Sigmoid colon (tissue), 6 donors: ENCODE measurements at regions not wholly inside any gene's neighbourhood (a gene's known extent, or its start where the extent isn't known, plus 50 kb on each side); places are given as distances from the start of the nearest gene placed in this dataset.

ENCODE experiments used
- DNase-seq: peaks from one replicate; pipeline ENCODE4 v3.0.0-alpha.2; 2019
- H3K27ac ChIP-seq, 4 donors: fragments of 200-600 bp; sonication (generic); one replicate each; pipeline ENCODE4 v1.5.1; 2016 to 2019; ENCODE audit warnings: mild to moderate bottlenecking in 1 of 4
- H3K27me3 ChIP-seq, 3 donors: fragments of 200-600 bp; sonication (generic); one replicate each; pipeline ENCODE4 v1.5.1; 2019; ENCODE audit warnings: mild to moderate bottlenecking in 1 of 3
- H3K36me3 ChIP-seq, 4 donors: fragments of 200-600 bp; sonication (generic); one replicate each; pipeline ENCODE4 v1.5.1; 2016 to 2019
- H3K4me1 ChIP-seq, 4 donors: fragments of 200-600 bp; sonication (generic); one replicate each; pipeline ENCODE4 v1.5.1; 2017 to 2019
- H3K4me3 ChIP-seq, 4 donors: fragments of 200-600 bp; sonication (generic); one replicate each; pipeline ENCODE4 v1.5.1; 2017 to 2019; ENCODE audit warnings: mild to moderate bottlenecking in 2 of 4, moderate library complexity in 1 of 4
- H3K9me3 ChIP-seq, 4 donors: fragments of 200-600 bp in 3 of 4; sonication (generic) in 3 of 4; one replicate each; pipeline versions ENCODE4 v1.5.1 to v1.6.1; 2013 to 2019
- CTCF ChIP-seq, 4 experiments: fragments of 450-650 bp in 3 of 4; fragments of 200-600 bp in 1 of 4; IDR thresholded peaks; one replicate each; pipeline ENCODE4 v1.5.1; 2016 to 2019; ENCODE audit warnings: antibody characterized with exemption in 4 of 4, mild to moderate bottlenecking in 3 of 4, moderate library complexity in 2 of 4
- EP300 ChIP-seq, 4 donors: sonication (generic); formaldehyde crosslinking; IDR thresholded peaks; one replicate each; pipeline ENCODE4 v1.6.1; 2017; ENCODE audit warnings: antibody characterized with exemption in 4 of 4
- POLR2A ChIP-seq, 2 donors: fragments of 450-650 bp; IDR thresholded peaks; one replicate each; pipeline ENCODE4 v1.6.1; 2016; ENCODE audit warnings: antibody characterized with exemption in 2 of 2, mild to moderate bottlenecking in 2 of 2, moderate library complexity in 2 of 2
- POLR2AphosphoS5 ChIP-seq, 4 donors: sonication (generic); formaldehyde crosslinking; IDR thresholded peaks; one replicate each; pipeline ENCODE4 v1.6.1; 2017; ENCODE audit warnings: antibody characterized with exemption in 4 of 4
- WGBS, 2 donors: extraction: QIAGEN DNeasy Blood & Tissue Kit; methylation state at CpG; one replicate each; pipeline ENCODE4 v1.1.7; 2013; 5-methylcytosine and 5-hydroxymethylcytosine counted together
- intact Hi-C: fragments of 100-400 bp; cut with DNase I; formaldehyde crosslinking; loops from one replicate; pipeline ENCODE4 v1.15.1; 2023
- donor health status: healthy with polysubstance abuse.
- donor health status: healthy.

GRCh38 chr5:74300808-74301389 lies 339.6 kb downstream of the ENC1 start:
- TF ChIP-seq POLR2AphosphoS5 (IDR thresholded peaks at IDR 0.05) (no peak), CTCF (IDR thresholded peaks at IDR 0.05) (no peak), POLR2A (IDR thresholded peaks at IDR 0.05) (no peak), EP300 (IDR thresholded peaks at IDR 0.05) (no peak)
- intact Hi-C loops, result no loop called here
- Histone ChIP-seq H3K36me3 (no peaks in the 10 kb centered on the region), H3K4me1 (peaks cover 0 to 9% (median 2%) of the 10 kb centered on the region in 4 donors), H3K27ac (no peak overlapping the region), H3K9me3 (no peaks in the 10 kb centered on the region), H3K4me3 (no peak overlapping the region), H3K27me3 (no peaks in the 10 kb centered on the region)
- WGBS, 2 donors, result 92 to 96% methylated on average over 6 of the region's 6 CpGs
- DNase-seq, result no peak

GRCh38 chr5:74299833-74300232 lies 340.7 kb downstream of the ENC1 start:
- Histone ChIP-seq H3K27ac (no peak overlapping the region), H3K9me3 (no peaks in the 10 kb centered on the region), H3K36me3 (no peaks in the 10 kb centered on the region), H3K4me1 (peaks cover 0 to 9% (median 2%) of the 10 kb centered on the region in 4 donors), H3K4me3 (no peak overlapping the region), H3K27me3 (no peaks in the 10 kb centered on the region)
- DNase-seq, result no peak
- 20 to 64% methylated on average over 2 of the region's 2 CpGs for WGBS, 2 donors
- intact Hi-C loops, result no loop called here
- TF ChIP-seq EP300 (IDR thresholded peaks at IDR 0.05) (no peak), POLR2A (IDR thresholded peaks at IDR 0.05) (no peak), POLR2AphosphoS5 (IDR thresholded peaks at IDR 0.05) (no peak), CTCF (IDR thresholded peaks at IDR 0.05) (no peak)

GRCh38 chr5:74296685-74297408 lies 343.7 kb downstream of the ENC1 start:
- DNase-seq, result no peak
- Histone ChIP-seq H3K27me3 (no peaks in the 10 kb centered on the region), H3K27ac (no peak overlapping the region), H3K36me3 (no peaks in the 10 kb centered on the region), H3K4me3 (no peak overlapping the region), H3K4me1 (peaks cover 0 to 33% (median 24%) of the 10 kb centered on the region in 4 donors), H3K9me3 (no peaks in the 10 kb centered on the region)
- intact Hi-C loops, result no loop called here
- TF ChIP-seq POLR2AphosphoS5 (IDR thresholded peaks at IDR 0.05) (no peak), CTCF (IDR thresholded peaks at IDR 0.05) (no peak), POLR2A (IDR thresholded peaks at IDR 0.05) (no peak), EP300 (IDR thresholded peaks at IDR 0.05) (no peak)
- WGBS, 2 donors, result 49 to 63% methylated on average over 9 of the region's 9 CpGs

- H3K36me3 ChIP-seq, result no peaks in the 10 kb centered on the region
- no peak for TF ChIP-seq POLR2AphosphoS5 (IDR thresholded peaks at IDR 0.05)
- no peak for TF ChIP-seq POLR2A (IDR thresholded peaks at IDR 0.05)
- TF ChIP-seq CTCF (IDR thresholded peaks at IDR 0.05), result no peak
- no peak for TF ChIP-seq EP300 (IDR thresholded peaks at IDR 0.05)
- intact Hi-C loops, result no loop called here
- peaks cover 0 to 33% (median 24%) of the 10 kb centered on the region in 4 donors for H3K4me1 ChIP-seq
- WGBS, 2 donors, result 93 to 95% methylated on average over 2 of the region's 2 CpGs
- no peak overlapping the region for H3K27ac ChIP-seq
- H3K9me3 ChIP-seq, result no peaks in the 10 kb centered on the region
- no peak for DNase-seq
- no peaks in the 10 kb centered on the region for H3K27me3 ChIP-seq
- H3K4me3 ChIP-seq, result no peak overlapping the region
Measured at GRCh38 chr5:74295676-74296075, 344.9 kb downstream of the ENC1 start.
